Upper lobe of left lung (tissue), 6 donors: ENCODE measurements at regions not wholly inside any gene's neighbourhood (a gene's known extent, or its start where the extent isn't known, plus 50 kb on each side); places are given as distances from the start of the nearest gene placed in this dataset.
"Not testable (repeated sequence)": the region's sequence is repeated elsewhere in the genome, so short reads cannot be mapped to it uniquely, and the experiment has no call there.

Experiments
- ATAC-seq, 2 donors: fragments of 200-7000 bp; cut with Tn5 transposase; one replicate each; pipeline ENCODE4 v1.9.1; 2022; ENCODE audit warnings: mild to moderate bottlenecking in 2 of 2, moderate library complexity in 2 of 2; ENCODE audit not compliant: low FRiP score in 2 of 2
- DNase-seq, 2 donors: peaks; one replicate each; pipeline ENCODE4 v3.0.0-alpha.2; 2019 to 2020
- H3K27ac ChIP-seq, 4 donors: fragments of 200-600 bp; sonication (generic); one replicate each; pipeline ENCODE4 v1.5.1; 2016 to 2019
- H3K27me3 ChIP-seq, 4 donors: fragments of 200-600 bp; sonication (generic); one replicate each; pipeline ENCODE4 v1.5.1; 2017 to 2019
- H3K36me3 ChIP-seq, 4 donors: fragments of 200-600 bp; sonication (generic); one replicate each; pipeline ENCODE4 v1.5.1; 2016 to 2019
- H3K4me1 ChIP-seq, 4 donors: fragments of 200-600 bp; sonication (generic); one replicate each; pipeline ENCODE4 v1.5.1; 2018 to 2019
- H3K4me3 ChIP-seq, 4 donors: fragments of 200-600 bp; sonication (generic); one replicate each; pipeline ENCODE4 v1.5.1; 2017 to 2019; ENCODE audit warnings: mild to moderate bottlenecking in 2 of 4, moderate library complexity in 1 of 4
- H3K9me3 ChIP-seq, 4 donors: fragments of 200-600 bp; sonication (generic); one replicate each; pipeline ENCODE4 v1.5.1; 2018 to 2019
- EP300 ChIP-seq, 4 donors: sonication (generic); formaldehyde crosslinking; IDR thresholded peaks; one replicate each; pipeline ENCODE4 v1.5.1; 2017; ENCODE audit warnings: antibody characterized with exemption in 4 of 4, control low read depth in 2 of 4
- POLR2A ChIP-seq, 4 donors: fragments of 450-650 bp; IDR thresholded peaks; one replicate each; pipeline ENCODE4 v1.5.1; 2016 to 2017; ENCODE audit warnings: antibody characterized with exemption in 4 of 4, mild to moderate bottlenecking in 2 of 4
- POLR2AphosphoS5 ChIP-seq, 2 donors: sonication (generic); formaldehyde crosslinking; IDR thresholded peaks; one replicate each; pipeline ENCODE4 v1.5.1; 2017; ENCODE audit warnings: antibody characterized with exemption in 2 of 2
- WGBS, 2 donors: methylation state at CpG; one replicate each; pipeline ENCODE4 v1.1.5; 2017 to 2018; 5-methylcytosine and 5-hydroxymethylcytosine counted together
- TF ChIP-seq, protein P1 (sequence below), 6 experiments: fragments of 450-650 bp in 4 of 6; fragments of 200-600 bp in 2 of 6; sonication (generic) in 2 of 6; IDR thresholded peaks; one replicate each; pipeline ENCODE4 v1.5.1; 2016 to 2019; ENCODE audit warnings: antibody characterized with exemption in 6 of 6
- donor health status: DM: no; HTN: no; CAD: no; lungs with moderate emphysema.
- donor health status: DM: no; HTN: yes; CAD: no; lungs with severe emphysema.

DNA sequence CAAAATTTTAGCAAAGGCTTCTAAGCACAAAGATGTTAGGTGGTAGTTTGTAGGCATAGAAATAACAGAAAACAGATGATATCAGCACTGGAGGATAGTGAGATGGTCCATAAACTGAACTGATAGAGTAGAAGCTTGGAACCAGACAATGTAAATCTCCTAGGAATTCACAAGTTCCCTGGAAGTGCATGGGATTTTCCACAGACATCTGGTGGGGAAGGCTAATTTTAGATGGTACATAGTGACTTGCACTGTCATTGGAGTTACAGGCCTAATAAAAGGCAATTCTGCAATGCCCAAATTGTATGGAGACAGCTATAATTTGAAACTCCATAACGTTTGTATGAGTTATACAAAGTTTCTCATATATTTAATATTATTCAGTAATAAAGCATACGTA lies 653.0 kb upstream of the MEF2C start:
- Histone ChIP-seq H3K36me3 (no peaks in the 10 kb centered on the region), H3K9me3 (no peaks in the 10 kb centered on the region), H3K4me1 (no peaks in the 10 kb centered on the region), H3K27me3 (no peaks in the 10 kb centered on the region), H3K27ac (no peak overlapping the region), H3K4me3 (no peak overlapping the region)
- WGBS, 2 donors = 81 to 85% methylated on average over 2 of the region's 2 CpGs
- no peak for TF ChIP-seq EP300 (IDR thresholded peaks at IDR 0.05)
- TF ChIP-seq POLR2A (IDR thresholded peaks at IDR 0.05) = no peak
- no peak for TF ChIP-seq POLR2AphosphoS5 (IDR thresholded peaks at IDR 0.05)
- TF ChIP-seq, protein P1, sequence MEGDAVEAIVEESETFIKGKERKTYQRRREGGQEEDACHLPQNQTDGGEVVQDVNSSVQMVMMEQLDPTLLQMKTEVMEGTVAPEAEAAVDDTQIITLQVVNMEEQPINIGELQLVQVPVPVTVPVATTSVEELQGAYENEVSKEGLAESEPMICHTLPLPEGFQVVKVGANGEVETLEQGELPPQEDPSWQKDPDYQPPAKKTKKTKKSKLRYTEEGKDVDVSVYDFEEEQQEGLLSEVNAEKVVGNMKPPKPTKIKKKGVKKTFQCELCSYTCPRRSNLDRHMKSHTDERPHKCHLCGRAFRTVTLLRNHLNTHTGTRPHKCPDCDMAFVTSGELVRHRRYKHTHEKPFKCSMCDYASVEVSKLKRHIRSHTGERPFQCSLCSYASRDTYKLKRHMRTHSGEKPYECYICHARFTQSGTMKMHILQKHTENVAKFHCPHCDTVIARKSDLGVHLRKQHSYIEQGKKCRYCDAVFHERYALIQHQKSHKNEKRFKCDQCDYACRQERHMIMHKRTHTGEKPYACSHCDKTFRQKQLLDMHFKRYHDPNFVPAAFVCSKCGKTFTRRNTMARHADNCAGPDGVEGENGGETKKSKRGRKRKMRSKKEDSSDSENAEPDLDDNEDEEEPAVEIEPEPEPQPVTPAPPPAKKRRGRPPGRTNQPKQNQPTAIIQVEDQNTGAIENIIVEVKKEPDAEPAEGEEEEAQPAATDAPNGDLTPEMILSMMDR (IDR thresholded peaks at IDR 0.05) = no peak
- ATAC-seq = no peak
- DNase-seq = no peak

DNA sequence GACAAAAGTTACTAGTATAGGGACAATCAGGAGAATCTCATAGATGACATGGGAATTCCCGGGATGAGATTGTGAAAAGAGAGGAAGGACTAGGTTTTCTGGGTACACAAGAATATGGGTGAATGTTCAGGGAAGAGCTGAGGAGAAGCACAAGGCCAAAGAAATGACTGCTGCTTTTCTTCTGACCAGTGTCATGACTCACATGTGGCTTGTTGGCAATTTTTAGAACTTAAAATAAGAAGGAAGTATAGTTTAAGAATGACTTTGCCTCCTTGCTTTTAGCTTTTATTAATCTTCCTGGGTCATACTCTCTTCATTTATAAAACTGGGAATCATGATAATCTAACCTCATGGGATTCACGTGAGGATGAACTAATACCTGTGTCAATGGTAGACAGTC lies 652.4 kb upstream of the MEF2C start:
- H3K36me3 ChIP-seq = no peaks in the 10 kb centered on the region
- no peaks in the 10 kb centered on the region for H3K4me1 ChIP-seq
- no peak overlapping the region for H3K27ac ChIP-seq
- no peak overlapping the region for H3K4me3 ChIP-seq
- DNase-seq (no peak), ATAC-seq (no peak)
- 93 to 96% methylated on average over 2 of the region's 2 CpGs for WGBS, 2 donors
- no peaks in the 10 kb centered on the region for H3K27me3 ChIP-seq
- no peak for TF ChIP-seq EP300 (IDR thresholded peaks at IDR 0.05)
- no peak for TF ChIP-seq POLR2A (IDR thresholded peaks at IDR 0.05)
- no peaks in the 10 kb centered on the region for H3K9me3 ChIP-seq

DNA sequence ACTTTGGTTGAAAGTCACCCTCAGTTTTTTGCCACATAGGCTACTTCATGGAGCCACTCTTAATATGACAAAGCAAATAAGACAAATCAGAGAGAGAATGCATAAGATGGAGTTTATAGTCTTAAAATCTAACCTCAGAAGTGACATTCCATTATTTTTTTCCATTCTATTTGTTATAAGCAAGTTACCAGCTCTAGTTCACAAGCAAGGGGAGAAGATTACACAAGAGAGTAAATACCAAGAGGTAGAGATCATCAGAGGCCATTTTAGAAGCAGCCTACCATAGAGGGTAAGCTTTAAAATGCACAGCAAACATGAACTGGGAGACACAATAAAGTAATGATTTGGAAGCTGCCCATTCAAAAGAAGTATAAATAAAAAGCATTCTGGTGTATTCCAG lies 651.3 kb upstream of the MEF2C start:
- TF ChIP-seq EP300 (IDR thresholded peaks at IDR 0.05) (no peak), POLR2A (IDR thresholded peaks at IDR 0.05) (no peak), POLR2AphosphoS5 (IDR thresholded peaks at IDR 0.05) (no peak)
- TF ChIP-seq, protein P1 (IDR thresholded peaks at IDR 0.05) = no peak
- Histone ChIP-seq H3K36me3 (no peaks in the 10 kb centered on the region), H3K4me1 (no peaks in the 10 kb centered on the region), H3K9me3 (no peaks in the 10 kb centered on the region), H3K27me3 (no peaks in the 10 kb centered on the region), H3K4me3 (no peak overlapping the region), H3K27ac (no peak overlapping the region)
- no peak for ATAC-seq
- no peak for DNase-seq

DNA sequence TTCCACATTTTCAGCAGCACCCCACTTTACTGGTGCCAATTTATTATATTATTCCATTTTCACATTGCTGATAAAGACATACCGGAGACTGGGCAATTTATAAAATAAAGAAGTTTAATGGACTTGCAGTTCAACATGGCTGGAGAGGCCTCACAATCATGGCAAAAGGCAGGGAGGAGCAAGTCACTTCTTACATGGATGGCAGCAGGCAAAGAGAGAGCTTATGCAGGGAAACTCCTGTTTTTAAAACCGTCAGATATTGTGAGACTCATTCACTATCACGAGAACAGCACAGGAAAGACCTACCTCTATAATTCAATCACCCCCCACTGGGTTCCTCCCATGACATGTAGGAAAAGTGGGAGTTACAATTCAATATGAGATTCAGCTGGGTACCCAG lies 641.8 kb upstream of the MEF2C start:
- no peak overlapping the region for H3K4me3 ChIP-seq
- WGBS, 2 donors = 88 to 91% methylated on average over 3 of the region's 3 CpGs
- ATAC-seq (no peak), DNase-seq (no peak)
- H3K27ac ChIP-seq = no peak overlapping the region
- no peaks in the 10 kb centered on the region for H3K27me3 ChIP-seq
- H3K4me1 ChIP-seq = no peaks in the 10 kb centered on the region
- H3K9me3 ChIP-seq = peaks cover 0 to 6% (median 2%) of the 10 kb centered on the region in 4 donors
- H3K36me3 ChIP-seq = no peaks in the 10 kb centered on the region
- TF ChIP-seq EP300 (IDR thresholded peaks at IDR 0.05) (no peak), POLR2AphosphoS5 (IDR thresholded peaks at IDR 0.05) (no peak), POLR2A (IDR thresholded peaks at IDR 0.05) (no peak)
- TF ChIP-seq, protein P1 (IDR thresholded peaks at IDR 0.05) = no peak

DNA sequence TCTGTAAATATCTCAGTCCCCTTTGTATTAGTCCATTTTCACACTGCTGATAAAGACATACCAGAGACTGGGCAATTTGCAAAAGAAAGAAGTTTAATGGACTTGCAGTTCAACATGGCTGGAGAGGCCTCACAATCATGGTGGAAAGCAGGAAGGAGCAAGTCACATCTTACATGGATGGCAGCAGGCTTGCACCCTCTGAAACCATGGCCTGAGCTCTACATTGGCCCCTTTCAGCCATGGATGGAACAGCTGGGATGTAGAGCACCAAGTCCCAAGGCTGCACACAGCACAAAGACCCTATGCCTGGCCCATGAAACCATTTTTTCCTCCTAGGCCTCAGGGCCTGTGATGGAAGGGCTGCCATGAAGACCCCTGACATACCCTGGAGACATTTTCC lies 640.9 kb upstream of the MEF2C start:
- not testable (repeated sequence) for H3K36me3 ChIP-seq, H3K4me3 ChIP-seq, H3K9me3 ChIP-seq, H3K4me1 ChIP-seq, DNase-seq, H3K27ac ChIP-seq, ATAC-seq, H3K27me3 ChIP-seq

DNA sequence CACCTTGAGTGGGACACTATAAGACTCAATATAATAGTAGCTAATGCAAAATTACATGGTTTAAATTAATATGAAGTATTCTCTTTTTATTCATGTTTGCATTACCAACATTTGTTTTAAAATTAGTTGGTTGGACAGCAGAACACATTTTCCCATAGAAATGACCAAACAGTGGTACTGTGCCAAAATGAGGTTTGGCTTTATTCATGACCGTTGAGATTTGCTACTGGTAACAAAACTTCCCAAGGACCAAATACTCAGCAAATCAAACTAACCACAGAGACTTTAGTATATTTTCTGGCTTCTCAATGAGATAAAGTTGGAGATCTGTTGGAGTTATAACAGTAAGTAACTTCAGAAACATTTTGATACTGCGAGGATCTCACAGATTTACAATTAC lies 637.8 kb upstream of the MEF2C start:
- Histone ChIP-seq H3K27ac (no peak overlapping the region), H3K36me3 (no peaks in the 10 kb centered on the region), H3K4me1 (no peaks in the 10 kb centered on the region), H3K27me3 (no peaks in the 10 kb centered on the region), H3K9me3 (peaks cover 0 to 6% (median 2%) of the 10 kb centered on the region in 4 donors), H3K4me3 (no peak overlapping the region)
- TF ChIP-seq POLR2AphosphoS5 (IDR thresholded peaks at IDR 0.05) = no peak
- no peak for ATAC-seq
- no peak for DNase-seq
- WGBS, 2 donors = 76 to 88% methylated on average over 2 of the region's 2 CpGs
